Heart left ventricle (tissue), 16 donors: ENCODE measurements at regions not wholly inside any gene's neighbourhood (a gene's known extent, or its start where the extent isn't known, plus 50 kb on each side); places are given as distances from the start of the nearest gene placed in this dataset.

Experiments used
- ATAC-seq, 4 donors: fragments of 200-7000 bp; cut with Tn5 transposase; one replicate each; pipeline ENCODE4 v1.9.1; 2020 to 2022; ENCODE audit warnings: moderate library complexity in 4 of 4, mild to moderate bottlenecking in 3 of 4, moderate number of reproducible peaks in 1 of 4
- DNase-seq, 5 donors: peaks; one replicate each; pipeline ENCODE4 v3.0.0-alpha.2; 2020
- H3K27ac ChIP-seq, 12 donors: fragments of 200-600 bp; sonication (generic) in 4 of 12; one replicate each; pipeline versions ENCODE4 v1.5.0 to v1.8.0; 2016 to 2022; ENCODE audit warnings: mild to moderate bottlenecking in 2 of 12
- H3K27me3 ChIP-seq, 9 donors: fragments of 200-600 bp; sonication (generic) in 2 of 9; one replicate each; pipeline versions ENCODE4 v1.5.1 to v1.8.0; 2016 to 2022; ENCODE audit warnings: mild to moderate bottlenecking in 3 of 9
- H3K36me3 ChIP-seq, 9 donors: fragments of 200-600 bp; sonication (generic) in 2 of 9; one replicate each; pipeline versions ENCODE4 v1.5.0 to v1.8.0; 2018 to 2022; ENCODE audit warnings: mild to moderate bottlenecking in 2 of 9
- H3K4me1 ChIP-seq, 12 donors: fragments of 200-600 bp; sonication (generic) in 4 of 12; one replicate each; pipeline versions ENCODE4 v1.5.0 to v1.8.0; 2016 to 2022; ENCODE audit warnings: mild to moderate bottlenecking in 3 of 12
- H3K4me3 ChIP-seq, 12 donors: fragments of 200-600 bp; sonication (generic) in 4 of 12; one replicate each; pipeline versions ENCODE4 v1.5.0 to v1.8.0; 2017 to 2022; ENCODE audit warnings: mild to moderate bottlenecking in 9 of 12, moderate library complexity in 4 of 12
- H3K9me3 ChIP-seq, 12 donors: fragments of 200-600 bp; sonication (generic) in 4 of 12; one replicate each; pipeline versions ENCODE4 v1.5.0 to v1.8.0; 2016 to 2022; ENCODE audit warnings: mild to moderate bottlenecking in 1 of 12
- POLR2A ChIP-seq, 2 donors: fragments of 450-650 bp; IDR thresholded peaks; one replicate each; pipeline ENCODE4 v1.6.1; 2017; ENCODE audit warnings: antibody characterized with exemption in 2 of 2, mild to moderate bottlenecking in 2 of 2, moderate library complexity in 2 of 2
- WGBS, 4 donors: extraction: QIAGEN DNeasy Blood & Tissue Kit in 2 of 4; methylation state at CpG; one replicate each; pipeline versions ENCODE4 v1.1.5 to v1.1.7; 2013 to 2018; 5-methylcytosine and 5-hydroxymethylcytosine counted together
- intact Hi-C, 10 donors: fragments of 100-400 bp; cut with DNase I; formaldehyde crosslinking; loops; one replicate each; pipeline versions ENCODE4 v1.11.1 to v1.14.2; 2022
- TF ChIP-seq, protein P1 (sequence below), 12 donors: fragments of 200-600 bp; sonication (generic) in 4 of 12; IDR thresholded peaks; one replicate each; pipeline versions ENCODE4 v1.5.0 to v1.8.0; 2018 to 2022; ENCODE audit warnings: antibody characterized with exemption in 12 of 12, mild to moderate bottlenecking in 5 of 12
- donor health status: ischemic (EF 13 %, LVEDD 7.1; RV severe dilation, severe dysfunction).
- donor health status: healthy with polysubstance abuse.
- donor health status: DM: no; HTN: yes; CAD: no.
- donor health status: DM: no; HTN: no; CAD: no.
- donor health status: ischemic (EF 25% LVEDD 6.9; RV normal size, moderate dysfunction).
- donor health status: ischemic (EF 25% LVEDD 5.7; RV mildly dilated, moderate dysfunction).
- donor health status: healthy.
- donor health status: DM: yes; HTN: yes; CAD: no.
- donor health status: ischemic (EF 35%, LVEDD 5.7; RV mildly dilated, moderate dysfunction).
- donor health status: nonischemic (EF 11% LVEDD 7.7; RV severe dilation, severe dysfunction).
- donor health status: DM: yes; HTN: yes; CAD: no.
- donor health status: PGD.
- donor health status: ischemic (EF 29% LVEDD 5.4; RV normal size, mild dysfunction).
- donor health status: nonischemic (EF 23%, LVEDD 6.1; RV moderate dilation, normal function).

DNA sequence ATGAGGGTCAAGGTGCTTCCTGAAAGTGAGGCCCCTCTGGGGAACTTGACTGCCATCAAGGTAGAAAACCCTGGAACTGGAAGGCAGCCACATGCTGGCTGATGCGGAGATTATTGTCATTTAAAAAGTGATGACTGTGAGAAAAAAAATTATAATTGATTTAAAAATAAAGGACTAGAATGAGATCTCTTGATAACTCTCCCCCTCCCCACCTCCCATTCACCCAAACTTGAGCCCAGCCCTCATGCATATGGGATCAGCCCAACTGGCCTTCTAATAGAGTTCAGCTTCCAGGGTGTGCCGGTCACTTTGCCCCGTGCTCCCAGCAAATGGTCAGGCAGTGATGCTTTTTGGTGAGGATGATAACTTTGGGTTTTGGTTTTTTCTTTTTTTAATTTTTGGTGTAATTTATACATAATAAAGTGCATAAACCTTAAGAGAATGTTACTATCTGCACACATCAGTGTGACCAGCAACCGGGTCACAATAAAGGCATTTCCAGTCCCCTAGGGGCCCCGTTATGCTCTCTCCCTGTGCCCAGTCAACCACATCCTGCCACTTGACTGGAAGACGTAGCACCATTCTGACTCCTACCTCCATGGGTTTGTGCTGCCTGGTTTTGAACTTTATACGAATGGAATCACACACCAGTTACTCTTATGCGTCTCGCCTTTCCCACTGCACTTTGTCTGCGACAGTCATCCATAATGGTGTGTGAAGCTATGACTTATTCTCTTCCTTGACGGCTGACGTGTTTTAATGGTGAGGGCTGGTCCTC is 187.9 kb downstream of the USP12 start:
- intact Hi-C loops, result loop anchor here (2.0 to 10.0 kb wide), 14 partner anchors 35 to 1001 kb away; partner anchors contain the start of genes USP12 (in 3 of the 10) and URAD (in 1 of the 10)
- Histone ChIP-seq H3K9me3 (no peaks in the 10 kb centered on the region), H3K27me3 (no peaks in the 10 kb centered on the region), H3K36me3 (no peaks in the 10 kb centered on the region), H3K27ac (peak overlapping the region; percentile 44 to 91 (median 80)), H3K4me3 (peak overlapping the region in 4 of 12 donors; percentile 13 to 43 (median 24)), H3K4me1 (peaks cover 0 to 30% (median 12%) of the 10 kb centered on the region in 12 donors)
- WGBS, 4 donors, result 72 to 77% (median 76%) methylated on average over 12 of the region's 12 CpGs
- TF ChIP-seq POLR2A (IDR thresholded peaks at IDR 0.05), result no peak
- TF ChIP-seq, protein P1, sequence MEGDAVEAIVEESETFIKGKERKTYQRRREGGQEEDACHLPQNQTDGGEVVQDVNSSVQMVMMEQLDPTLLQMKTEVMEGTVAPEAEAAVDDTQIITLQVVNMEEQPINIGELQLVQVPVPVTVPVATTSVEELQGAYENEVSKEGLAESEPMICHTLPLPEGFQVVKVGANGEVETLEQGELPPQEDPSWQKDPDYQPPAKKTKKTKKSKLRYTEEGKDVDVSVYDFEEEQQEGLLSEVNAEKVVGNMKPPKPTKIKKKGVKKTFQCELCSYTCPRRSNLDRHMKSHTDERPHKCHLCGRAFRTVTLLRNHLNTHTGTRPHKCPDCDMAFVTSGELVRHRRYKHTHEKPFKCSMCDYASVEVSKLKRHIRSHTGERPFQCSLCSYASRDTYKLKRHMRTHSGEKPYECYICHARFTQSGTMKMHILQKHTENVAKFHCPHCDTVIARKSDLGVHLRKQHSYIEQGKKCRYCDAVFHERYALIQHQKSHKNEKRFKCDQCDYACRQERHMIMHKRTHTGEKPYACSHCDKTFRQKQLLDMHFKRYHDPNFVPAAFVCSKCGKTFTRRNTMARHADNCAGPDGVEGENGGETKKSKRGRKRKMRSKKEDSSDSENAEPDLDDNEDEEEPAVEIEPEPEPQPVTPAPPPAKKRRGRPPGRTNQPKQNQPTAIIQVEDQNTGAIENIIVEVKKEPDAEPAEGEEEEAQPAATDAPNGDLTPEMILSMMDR (IDR thresholded peaks at IDR 0.05), result no peak
- no peak for DNase-seq
- ATAC-seq, result no peak

DNA sequence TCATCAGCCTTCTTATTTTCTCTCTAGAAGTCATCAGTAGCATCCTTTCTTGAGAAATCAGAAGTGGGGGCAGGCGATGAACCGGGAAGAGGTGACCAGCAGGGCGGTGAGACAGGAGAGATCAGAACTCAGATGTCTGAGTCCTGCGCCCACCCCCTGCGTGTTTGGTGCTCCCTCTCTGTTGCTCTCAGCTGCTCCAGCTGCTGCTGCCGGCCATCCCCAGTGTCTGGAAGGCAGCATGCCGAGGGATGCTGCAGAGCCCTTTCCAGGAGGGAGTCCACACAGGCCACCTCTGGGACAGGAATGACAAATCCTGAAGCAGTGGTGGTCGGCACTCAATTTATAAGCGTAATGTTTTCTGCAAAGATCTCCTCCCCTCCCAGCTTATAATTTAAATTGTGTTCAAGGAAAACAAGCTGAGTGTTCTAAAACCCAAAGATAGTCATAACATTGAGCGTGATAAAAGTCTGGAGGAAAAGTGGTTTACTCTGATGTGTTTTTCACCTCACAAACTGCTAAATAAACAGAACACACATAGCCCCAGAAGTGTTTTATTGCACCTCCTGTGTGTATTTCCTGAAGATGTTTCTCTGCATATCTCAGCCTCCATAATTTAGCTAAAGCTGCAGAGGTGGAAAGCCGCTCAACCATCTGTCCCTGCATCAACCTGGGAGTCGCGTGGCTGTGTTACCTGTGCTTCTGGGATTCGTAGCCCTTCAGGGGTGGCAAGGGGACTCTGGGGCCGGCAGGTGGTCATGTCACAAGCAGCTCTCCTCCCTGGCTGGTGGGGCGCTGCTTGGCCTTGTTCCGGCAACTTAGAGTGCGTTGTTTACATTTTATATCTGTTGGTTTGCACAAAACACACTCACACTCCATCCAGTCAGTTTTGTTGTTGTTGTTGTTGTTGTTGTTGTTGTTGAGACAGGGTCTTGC is 191.2 kb downstream of the USP12 start:
- H3K27ac ChIP-seq, result no peak overlapping the region

DNA sequence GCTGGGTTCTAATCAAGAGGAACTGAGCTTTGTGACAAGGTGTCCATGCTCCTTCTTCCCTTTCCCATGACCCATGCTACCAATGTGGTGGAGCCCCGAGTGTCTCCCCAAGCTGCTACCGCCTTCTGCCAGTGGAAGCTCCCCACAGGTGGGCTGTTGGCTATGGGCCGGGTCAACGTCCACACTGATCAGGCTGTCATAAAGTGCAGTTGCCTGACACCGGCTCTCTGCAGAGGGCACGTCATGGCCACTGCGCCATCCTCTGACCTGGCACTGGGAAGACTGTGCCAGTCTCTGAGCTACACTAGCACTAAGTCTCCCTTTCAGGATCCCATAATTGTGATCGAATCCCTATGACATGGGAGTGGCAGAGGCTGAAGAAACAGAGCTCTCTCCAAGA is 192.3 kb downstream of the USP12 start:
- no peak for ATAC-seq
- H3K27ac ChIP-seq, result peak overlapping the region in 2 of 12 donors; percentile 5 to 61

More for the DNA sequence above, 191.2 kb downstream of the USP12 start:
- Histone ChIP-seq H3K4me1 (peaks cover 0 to 32% (median 12%) of the 10 kb centered on the region in 12 donors), H3K36me3 (no peaks in the 10 kb centered on the region), H3K9me3 (no peaks in the 10 kb centered on the region), H3K4me3 (no peak overlapping the region), H3K27me3 (no peaks in the 10 kb centered on the region)
- 86 to 92% (median 87%) methylated on average over 17 to 18 of the region's 18 CpGs for WGBS, 4 donors
- TF ChIP-seq POLR2A (IDR thresholded peaks at IDR 0.05), result no peak
- TF ChIP-seq, protein P1 (IDR thresholded peaks at IDR 0.05), result no peak
- intact Hi-C loops, result loop anchor here in 9 of 10 donors (5.0 to 10.0 kb wide), 8 partner anchors 33 to 1004 kb away; partner anchors contain the start of genes USP12 (in 3 of the 9) and URAD (in 1 of the 9)
- DNase-seq (no peak), ATAC-seq (no peak)

More for the DNA sequence above, 192.3 kb downstream of the USP12 start:
- H3K36me3 ChIP-seq, result no peaks in the 10 kb centered on the region
- 84 to 93% (median 89%) methylated on average over 8 of the region's 8 CpGs for WGBS, 4 donors
- H3K9me3 ChIP-seq, result no peaks in the 10 kb centered on the region
- DNase-seq, result no peak
- intact Hi-C loops, result loop anchor here in 1 of 10 donors (10.0 kb wide), 1 partner anchor 285 kb away; no protein-coding TSS in a partner anchor
- H3K4me1 ChIP-seq, result peaks cover 0 to 28% (median 11%) of the 10 kb centered on the region in 12 donors
- H3K27me3 ChIP-seq, result no peaks in the 10 kb centered on the region
- H3K4me3 ChIP-seq, result no peak overlapping the region
- TF ChIP-seq, protein P1 (IDR thresholded peaks at IDR 0.05), result no peak
- no peak for TF ChIP-seq POLR2A (IDR thresholded peaks at IDR 0.05)
